ENCODE measurements at regions not wholly inside any gene's neighbourhood (a gene's known extent, or its start where the extent isn't known, plus 50 kb on each side); places are given as distances from the start of the nearest gene placed in this dataset.
"Not testable (repeated sequence)": the region's sequence is repeated elsewhere in the genome, so short reads cannot be mapped to it uniquely, and the experiment has no call there.

GRCh38 chr6:165842281-165842936, 179.4 kb upstream of the PDE10A start:
- DNase-seq, result no peak

GRCh38 chr6:165841153-165841558, 178.1 kb upstream of the PDE10A start:
- no peak for DNase-seq

DNA sequence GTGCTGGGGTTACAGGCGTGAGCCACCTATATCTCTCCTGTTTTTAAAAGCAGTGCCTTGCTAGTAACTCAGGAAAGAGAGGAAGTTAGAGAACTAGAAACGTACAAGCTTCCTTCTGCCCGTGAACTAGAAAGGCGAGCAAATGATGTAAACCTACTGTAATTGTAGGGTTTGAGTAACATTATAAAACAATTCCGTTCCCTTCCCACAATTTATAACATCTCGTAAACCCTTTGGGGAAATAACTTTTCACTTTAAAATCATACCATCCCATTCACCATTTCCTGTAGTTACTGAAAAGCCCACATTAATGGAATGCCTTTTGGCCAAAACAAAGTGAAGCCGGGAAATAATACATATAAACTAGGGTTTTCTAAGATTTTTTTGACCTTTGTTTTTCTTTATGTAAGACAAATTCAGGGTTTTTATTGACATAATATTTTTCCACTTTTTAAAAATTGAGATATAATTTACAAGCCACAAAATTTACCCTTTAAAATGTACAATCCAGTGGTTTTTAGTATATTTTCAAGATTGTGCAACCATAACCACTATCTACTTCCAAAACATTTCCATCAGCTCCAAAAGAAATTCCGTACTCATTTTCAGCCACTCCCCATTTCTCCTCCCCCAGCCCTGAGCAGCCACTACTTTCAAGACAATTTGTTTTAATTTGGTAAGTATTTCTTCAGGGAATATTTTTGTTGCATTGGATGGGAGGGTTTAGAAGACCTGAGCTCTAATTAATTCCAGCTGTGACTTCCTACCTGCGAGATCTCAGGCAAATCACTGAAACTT, 175.1 kb upstream of the PDE10A start:
- no peak for DNase-seq

DNA sequence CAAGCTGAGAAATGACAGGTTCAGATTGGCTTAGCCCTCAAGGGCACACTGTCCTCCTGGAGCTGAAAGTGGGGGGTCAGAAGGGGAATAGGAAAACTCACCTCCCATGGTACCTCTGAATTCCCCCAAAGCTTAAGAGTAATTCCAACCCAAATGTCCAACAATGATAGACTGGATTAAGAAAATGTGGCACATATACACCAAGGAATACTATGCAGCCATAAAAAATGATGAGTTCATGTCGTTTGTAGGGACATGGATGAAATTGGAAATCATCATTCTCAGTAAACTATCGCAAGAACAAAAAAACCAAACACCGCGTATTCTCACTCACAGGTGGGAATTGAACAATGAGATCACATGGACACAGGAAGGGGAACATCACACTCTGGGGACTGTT, 173.6 kb upstream of the PDE10A start:
- not testable (repeated sequence) for DNase-seq

DNA sequence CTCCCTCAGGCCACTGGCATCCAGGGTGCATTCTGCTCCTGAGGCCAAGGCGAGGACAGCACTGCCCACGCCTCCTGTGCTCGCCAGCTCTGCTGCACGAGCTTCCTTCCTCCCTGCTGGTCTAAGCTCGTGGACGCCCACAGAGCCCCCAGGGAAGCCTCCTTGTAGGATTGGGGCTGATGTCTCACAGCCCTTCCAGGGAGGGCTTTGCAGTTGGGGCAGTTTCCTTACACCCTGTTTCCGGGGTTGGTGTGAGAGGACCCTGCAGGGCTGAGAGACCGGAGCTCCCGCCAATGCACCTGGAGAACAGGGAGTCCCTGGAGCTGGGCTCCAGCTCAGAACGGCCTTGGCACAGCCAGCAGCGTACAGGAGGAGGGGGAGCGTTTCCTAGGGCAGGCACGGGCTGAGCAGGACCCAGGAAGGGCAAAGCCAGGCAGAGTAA, 172.4 kb upstream of the PDE10A start:
- no peak for DNase-seq

GRCh38 chr6:165834613-165835259, 171.7 kb upstream of the PDE10A start:
- no peak for DNase-seq

GRCh38 chr6:165833355-165833754, 170.3 kb upstream of the PDE10A start:
- DNase-seq, result no peak

GRCh38 chr6:165831812-165832510, 168.9 kb upstream of the PDE10A start:
- DNase-seq, result no peak

- no peak for DNase-seq
Observed at GRCh38 chr6:165830761-165831160, 167.7 kb upstream of the PDE10A start.

GRCh38 chr6:165829376-165829775, 166.3 kb upstream of the PDE10A start:
- DNase-seq, result no peak

DNA sequence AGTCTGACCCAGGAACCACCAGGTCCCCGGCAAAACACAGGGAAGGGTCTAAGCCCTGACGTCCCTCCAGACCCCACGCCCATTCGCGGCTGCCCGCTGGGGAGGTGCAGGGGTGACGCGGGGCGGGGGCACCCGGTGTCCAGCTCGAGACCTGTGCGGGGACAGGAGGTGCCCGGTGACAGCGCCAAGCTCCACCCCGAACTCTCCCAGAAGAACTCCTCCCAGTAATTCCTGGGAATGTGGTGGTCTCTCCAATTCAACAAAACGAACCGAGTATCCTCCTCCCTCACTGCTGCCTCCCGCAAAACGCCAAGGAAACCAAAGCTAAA, 164.1 kb upstream of the PDE10A start:
- DNase-seq, result no peak

GRCh38 chr6:165826487-165827189, 163.6 kb upstream of the PDE10A start:
- no peak for DNase-seq

- DNase-seq, result no peak
Observed at GRCh38 chr6:165825256-165825815, 162.3 kb upstream of the PDE10A start.

DNA sequence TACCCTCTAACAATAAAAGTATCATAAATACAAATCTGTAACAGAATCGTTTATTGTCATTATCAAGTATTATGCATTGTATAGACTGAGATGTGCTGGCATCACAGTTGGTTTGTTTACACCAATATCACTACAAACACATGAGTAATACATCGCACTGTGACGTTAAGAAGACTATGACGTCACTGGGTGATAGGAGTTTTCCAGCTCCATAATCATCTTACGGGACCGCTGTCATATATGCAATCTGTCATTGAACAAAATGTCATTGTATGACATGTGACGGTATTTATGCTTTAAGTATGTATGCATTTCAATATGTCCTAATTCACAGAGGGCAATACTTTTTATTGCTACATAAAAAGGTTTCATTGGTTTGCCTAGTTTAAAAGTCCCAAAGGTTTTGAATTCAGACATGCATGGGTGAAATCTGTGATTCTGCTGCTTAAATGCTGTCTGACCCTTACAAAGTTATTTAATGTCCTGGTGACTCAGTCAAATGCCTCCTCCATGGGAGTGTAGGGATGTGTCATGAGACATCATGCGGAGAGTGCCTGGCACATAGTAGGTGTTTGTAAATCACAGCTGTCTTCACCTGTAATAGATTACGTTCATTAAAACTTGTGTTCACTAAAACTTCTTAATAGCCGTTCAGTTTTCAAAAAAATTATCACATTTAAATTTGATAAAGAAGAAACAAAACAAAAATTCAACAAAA, 160.7 kb upstream of the PDE10A start:
- no peak for DNase-seq

- no peak for DNase-seq
Observed at GRCh38 chr6:165822501-165822900, 159.5 kb upstream of the PDE10A start.

DNA sequence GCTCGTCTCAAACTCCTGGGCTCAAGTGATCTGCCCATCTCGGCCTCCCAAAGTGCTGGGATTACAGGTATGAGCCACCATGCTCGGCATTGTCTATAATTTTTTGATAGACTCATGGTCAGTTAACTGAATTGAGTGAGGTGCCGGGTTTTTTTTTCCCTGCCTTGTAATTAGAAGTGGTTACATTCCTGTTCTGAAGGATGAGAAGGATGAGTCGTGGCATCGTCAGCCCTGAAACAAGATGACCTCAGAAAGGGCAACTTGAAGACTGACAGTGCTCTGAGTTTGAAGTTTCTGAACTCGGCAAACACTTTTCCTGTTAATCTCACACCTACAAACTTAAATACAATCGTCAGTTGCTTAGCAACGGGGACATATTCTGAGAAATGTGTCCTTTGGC, 158.7 kb upstream of the PDE10A start:
- DNase-seq, result no peak

DNA sequence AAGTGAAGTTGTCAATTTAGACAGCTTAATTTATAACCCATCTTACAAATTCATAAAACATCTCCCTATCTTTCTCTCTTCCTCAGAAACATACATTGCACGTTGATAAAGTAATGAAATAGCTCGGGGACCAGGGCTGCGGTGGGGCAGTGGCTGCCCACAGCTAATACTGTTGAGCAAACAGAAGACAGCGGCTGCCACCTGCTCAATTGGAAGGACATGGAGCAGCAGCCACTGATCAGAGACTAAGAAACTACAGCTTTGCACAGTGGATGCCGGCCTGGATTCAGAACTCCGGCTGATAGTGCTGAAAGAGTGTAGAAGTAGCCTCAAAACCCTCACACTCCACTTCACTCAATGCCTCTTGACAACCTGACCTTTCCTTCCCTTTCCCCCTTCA, 157.9 kb upstream of the PDE10A start:
- no peak for DNase-seq

GRCh38 chr6:165820407-165820806, 157.4 kb upstream of the PDE10A start:
- DNase-seq, result no peak

GRCh38 chr6:165819394-165819793, 156.4 kb upstream of the PDE10A start:
- DNase-seq, result no peak

DNA sequence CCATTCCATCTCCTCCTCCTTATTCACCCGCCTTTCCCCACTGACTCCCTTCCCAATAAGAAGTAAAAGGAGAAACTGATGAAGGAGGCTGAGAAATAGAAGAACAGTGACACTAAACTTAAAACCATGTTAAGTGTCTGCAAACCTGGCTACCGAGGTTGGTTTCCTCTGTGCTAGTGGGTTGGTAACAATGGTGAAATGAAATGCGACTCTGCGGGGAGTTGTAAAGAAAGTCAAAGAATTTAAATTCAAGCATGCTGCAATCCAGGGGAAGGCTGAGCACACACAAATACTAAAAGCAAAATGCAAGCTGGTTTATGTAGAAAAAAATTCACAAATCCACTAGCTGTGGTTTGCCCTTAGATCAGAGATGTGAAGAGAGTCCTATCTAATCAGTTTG, 155.2 kb upstream of the PDE10A start:
- DNase-seq, result no peak

DNA sequence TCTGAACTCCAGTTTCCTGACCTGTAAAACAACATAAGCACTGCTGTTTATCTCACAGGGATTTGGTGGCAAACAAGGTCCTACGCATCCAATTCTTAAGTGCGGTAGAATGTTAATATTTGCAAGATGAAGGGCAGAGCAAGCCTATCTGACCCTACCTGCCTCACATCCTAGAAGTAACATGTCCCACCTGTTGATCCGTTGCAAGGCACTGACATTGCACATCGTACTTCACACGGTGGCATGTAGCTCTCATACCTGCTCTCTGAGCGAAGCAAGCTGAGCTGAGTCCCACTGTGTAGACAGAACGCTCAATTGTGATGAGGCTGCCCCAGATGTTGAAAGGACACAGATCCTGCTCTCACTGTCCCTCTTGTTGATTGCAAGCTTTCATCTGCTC, 154.7 kb upstream of the PDE10A start:
- no peak for DNase-seq

DNA sequence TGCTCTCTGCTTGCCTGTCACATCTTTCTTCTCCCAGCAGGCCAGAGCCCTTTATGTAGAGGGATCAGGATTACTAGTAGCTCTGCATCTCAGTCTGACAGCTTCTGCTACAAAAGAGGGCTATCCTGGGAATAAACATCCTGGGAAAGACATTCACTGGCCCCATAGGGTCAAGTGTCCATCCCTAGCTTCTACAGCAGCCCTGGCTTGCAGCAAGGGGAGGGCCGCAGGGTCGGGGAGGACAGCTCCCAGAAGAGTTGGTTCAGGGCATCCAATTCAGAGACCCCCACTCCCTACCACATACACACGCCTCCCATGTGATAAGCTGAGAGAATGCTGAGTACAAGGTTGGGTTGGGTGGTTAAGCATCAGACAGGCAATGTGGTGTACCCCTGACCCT, 154.1 kb upstream of the PDE10A start:
- DNase-seq, result no peak
